ENCODE measurements at regions not wholly inside any gene's neighbourhood (a gene's known extent, or its start where the extent isn't known, plus 50 kb on each side); places are given as distances from the start of the nearest gene placed in this dataset.

GRCh38 chr4:178395798-178396197 lies 953.6 kb upstream of the AGA start:
- TF ChIP-seq IKZF1 (conservative IDR thresholded peaks at IDR 0.05) = no peak
- TF ChIP-seq SKIL (IDR thresholded peaks at IDR 0.05; ENCODE audit: low read depth, poor library complexity, severe bottlenecking) = no peak

All from GM12878 (cell line).